ENCODE measurements at regions not wholly inside any gene's neighbourhood (a gene's known extent, or its start where the extent isn't known, plus 50 kb on each side); places are given as distances from the start of the nearest gene placed in this dataset.
"Not testable (repeated sequence)": the region's sequence is repeated elsewhere in the genome, so short reads cannot be mapped to it uniquely, and the experiment has no call there.

DNA sequence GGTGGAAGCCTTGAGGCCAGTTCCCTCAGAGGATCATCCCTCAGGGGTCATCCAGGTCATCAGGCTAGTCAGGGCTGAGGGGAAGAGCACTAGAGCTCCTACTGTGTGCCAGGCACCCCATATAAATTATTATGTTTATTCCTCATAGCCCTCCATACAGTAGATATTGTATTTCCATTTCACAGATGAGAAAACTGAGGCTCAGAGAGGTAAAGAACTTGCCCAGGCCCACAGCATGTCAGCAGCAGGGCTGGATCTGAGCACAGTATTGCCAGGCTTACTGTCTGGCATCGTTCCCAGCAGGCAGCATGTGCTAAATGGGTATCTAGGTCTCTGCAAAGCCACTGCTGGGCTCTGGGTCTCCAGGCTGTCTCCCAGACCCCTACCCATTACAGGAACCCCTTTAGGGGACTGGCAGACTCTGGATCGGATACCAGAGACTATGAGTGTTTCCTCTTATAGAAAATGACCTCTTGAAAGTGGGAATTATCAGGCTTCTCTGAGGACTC lies 153.3 kb downstream of the PTPRU start:
- peaks cover 0 to 14% (median 9%) of the 10 kb centered on the region in 3 donors for H3K27me3 ChIP-seq
- in situ Hi-C loops (cut with MboI; ENCODE audit: low sequenced_read_pairs in 4 of 4) (loop anchor here in 3 of 4 donors (5.0 to 10.0 kb wide), 2 partner anchors 1015 to 1018 kb away; no protein-coding TSS in a partner anchor), intact Hi-C loops (cut with DNase I; ENCODE audit: low total_unique reads) (no loop called here)
- no peaks in the 10 kb centered on the region for H3K9me3 ChIP-seq
- H3K4me3 ChIP-seq, result no peak overlapping the region
- H3K4me1 ChIP-seq, result no peaks in the 10 kb centered on the region
- ATAC-seq (no peak), DNase-seq (no peak)
- H3K36me3 ChIP-seq, result no peaks in the 10 kb centered on the region
- no peak overlapping the region for H3K27ac ChIP-seq
- TF ChIP-seq, protein P1, sequence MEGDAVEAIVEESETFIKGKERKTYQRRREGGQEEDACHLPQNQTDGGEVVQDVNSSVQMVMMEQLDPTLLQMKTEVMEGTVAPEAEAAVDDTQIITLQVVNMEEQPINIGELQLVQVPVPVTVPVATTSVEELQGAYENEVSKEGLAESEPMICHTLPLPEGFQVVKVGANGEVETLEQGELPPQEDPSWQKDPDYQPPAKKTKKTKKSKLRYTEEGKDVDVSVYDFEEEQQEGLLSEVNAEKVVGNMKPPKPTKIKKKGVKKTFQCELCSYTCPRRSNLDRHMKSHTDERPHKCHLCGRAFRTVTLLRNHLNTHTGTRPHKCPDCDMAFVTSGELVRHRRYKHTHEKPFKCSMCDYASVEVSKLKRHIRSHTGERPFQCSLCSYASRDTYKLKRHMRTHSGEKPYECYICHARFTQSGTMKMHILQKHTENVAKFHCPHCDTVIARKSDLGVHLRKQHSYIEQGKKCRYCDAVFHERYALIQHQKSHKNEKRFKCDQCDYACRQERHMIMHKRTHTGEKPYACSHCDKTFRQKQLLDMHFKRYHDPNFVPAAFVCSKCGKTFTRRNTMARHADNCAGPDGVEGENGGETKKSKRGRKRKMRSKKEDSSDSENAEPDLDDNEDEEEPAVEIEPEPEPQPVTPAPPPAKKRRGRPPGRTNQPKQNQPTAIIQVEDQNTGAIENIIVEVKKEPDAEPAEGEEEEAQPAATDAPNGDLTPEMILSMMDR (IDR thresholded peaks at IDR 0.05 in 4 of 5, conservative IDR thresholded peaks at IDR 0.05 in 1 of 5), result no peak
- no peak for TF ChIP-seq POLR2A (IDR thresholded peaks at IDR 0.05)

DNA sequence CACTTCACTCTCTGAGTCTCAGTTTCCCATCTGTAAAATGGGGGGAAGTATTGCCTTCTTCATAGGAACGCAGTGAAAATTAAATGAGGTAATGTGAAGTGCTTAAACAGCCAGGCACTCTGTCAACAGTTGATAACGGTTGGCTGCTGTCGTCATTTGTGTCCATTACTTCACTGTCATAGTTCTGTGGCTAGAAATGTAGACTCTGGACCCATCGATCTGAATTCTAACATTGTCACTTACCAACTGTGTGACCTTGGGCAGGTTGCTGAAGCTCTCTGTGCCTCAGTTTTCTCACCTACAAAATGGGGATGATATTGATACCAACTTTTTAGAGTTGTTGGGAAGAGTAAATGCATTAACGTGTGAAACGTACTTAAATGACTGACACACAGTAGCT lies 152.6 kb downstream of the PTPRU start:
- in situ Hi-C loops (cut with MboI; ENCODE audit: low sequenced_read_pairs in 4 of 4) (no loop called here), intact Hi-C loops (cut with DNase I; ENCODE audit: low total_unique reads) (no loop called here)
- Histone ChIP-seq H3K36me3 (no peaks in the 10 kb centered on the region), H3K4me3 (no peak overlapping the region), H3K4me1 (no peaks in the 10 kb centered on the region), H3K27ac (no peak overlapping the region), H3K9me3 (no peaks in the 10 kb centered on the region), H3K27me3 (peaks cover 0 to 22% (median 9%) of the 10 kb centered on the region in 3 donors)
- TF ChIP-seq POLR2A (IDR thresholded peaks at IDR 0.05), result no peak
- TF ChIP-seq, protein P1 (IDR thresholded peaks at IDR 0.05 in 4 of 5, conservative IDR thresholded peaks at IDR 0.05 in 1 of 5), result no peak
- DNase-seq (no peak), ATAC-seq (no peak)

DNA sequence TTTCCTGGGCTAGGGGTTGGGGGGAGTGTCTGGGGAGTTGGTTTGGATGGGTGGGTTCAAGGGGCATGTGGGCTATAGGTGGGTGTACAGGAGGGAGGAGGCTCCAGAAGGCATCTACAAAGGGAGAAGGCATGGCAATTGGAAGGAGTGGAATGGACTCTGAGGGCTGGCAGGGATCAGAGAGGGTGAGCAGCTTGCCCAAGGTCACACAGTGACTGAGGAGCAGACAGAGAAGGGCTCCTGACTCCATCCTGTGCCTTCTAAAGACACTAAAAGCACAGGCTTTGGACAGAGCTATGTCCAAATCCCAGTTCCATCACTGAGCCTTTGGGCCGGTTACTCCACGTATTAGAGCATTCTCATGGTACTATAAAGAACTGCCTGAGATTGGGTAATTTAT lies 151.8 kb downstream of the PTPRU start:
- in situ Hi-C loops (cut with MboI; ENCODE audit: low sequenced_read_pairs in 4 of 4), result no loop called here
- peaks cover 2 to 24% (median 11%) of the 10 kb centered on the region in 3 donors for H3K27me3 ChIP-seq

DNA sequence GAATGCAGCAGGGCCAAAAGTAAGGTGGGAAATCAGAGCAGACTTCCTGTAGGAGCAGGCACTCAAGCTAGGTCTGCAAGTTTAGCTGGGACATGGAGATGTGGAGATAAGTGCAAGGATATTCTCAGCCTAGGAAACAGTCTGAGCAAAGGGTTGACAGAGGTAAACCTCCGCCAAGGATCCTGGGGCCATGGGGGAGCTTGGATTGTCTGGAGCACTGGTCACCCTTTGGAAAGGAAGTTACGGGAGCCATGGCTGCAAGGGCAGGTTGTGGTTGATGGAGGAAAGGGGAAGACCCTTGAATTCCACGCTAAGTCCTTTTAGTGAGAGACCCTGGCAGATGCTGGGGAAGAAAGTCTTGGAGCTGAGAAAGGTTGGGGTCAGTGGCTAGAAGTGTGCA lies 150.9 kb downstream of the PTPRU start:
- ATAC-seq (no peak), DNase-seq (no peak)
- in situ Hi-C loops (cut with MboI; ENCODE audit: low sequenced_read_pairs in 4 of 4) (no loop called here), intact Hi-C loops (cut with DNase I; ENCODE audit: low total_unique reads) (no loop called here)
- H3K27me3 ChIP-seq, result peaks cover 3 to 29% (median 16%) of the 10 kb centered on the region in 3 donors
- no peaks in the 10 kb centered on the region for H3K36me3 ChIP-seq
- H3K4me3 ChIP-seq, result no peak overlapping the region
- no peak overlapping the region for H3K27ac ChIP-seq
- no peaks in the 10 kb centered on the region for H3K9me3 ChIP-seq
- no peaks in the 10 kb centered on the region for H3K4me1 ChIP-seq
- TF ChIP-seq, protein P1 (IDR thresholded peaks at IDR 0.05 in 4 of 5, conservative IDR thresholded peaks at IDR 0.05 in 1 of 5), result no peak
- no peak for TF ChIP-seq POLR2A (IDR thresholded peaks at IDR 0.05)

More for the DNA sequence above, 151.8 kb downstream of the PTPRU start:
- TF ChIP-seq, protein P1 (IDR thresholded peaks at IDR 0.05 in 4 of 5, conservative IDR thresholded peaks at IDR 0.05 in 1 of 5), result no peak
- TF ChIP-seq POLR2A (IDR thresholded peaks at IDR 0.05), result no peak
- Histone ChIP-seq H3K4me3 (no peak overlapping the region), H3K27ac (no peak overlapping the region), H3K36me3 (no peaks in the 10 kb centered on the region), H3K9me3 (no peaks in the 10 kb centered on the region), H3K4me1 (no peaks in the 10 kb centered on the region)
- intact Hi-C loops (cut with DNase I; ENCODE audit: low total_unique reads), result no loop called here
- DNase-seq, result no peak
- ATAC-seq, result no peak

DNA sequence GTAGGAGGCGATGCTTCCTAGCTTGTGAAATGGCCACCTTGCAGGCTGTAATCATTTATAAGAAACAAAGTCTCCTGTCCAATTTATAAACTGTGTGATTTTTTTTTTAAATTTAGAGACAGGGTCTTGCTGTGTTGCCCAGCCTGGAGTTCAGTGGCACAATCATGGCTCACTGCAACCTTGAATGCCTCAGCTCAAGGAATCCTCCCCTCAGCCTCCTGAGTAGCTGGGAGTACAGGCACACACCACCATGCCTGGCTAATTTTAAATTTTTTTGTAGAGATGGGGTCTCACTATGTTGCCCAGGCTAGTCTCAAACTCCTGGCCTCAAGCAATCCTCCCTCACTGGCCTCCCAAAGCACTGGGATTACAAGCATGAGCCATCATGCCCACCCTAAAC lies 150.1 kb downstream of the PTPRU start:
- ATAC-seq; DNase-seq; H3K4me3 ChIP-seq; in situ Hi-C loops (cut with MboI; ENCODE audit: low sequenced_read_pairs in 4 of 4); H3K36me3 ChIP-seq; H3K9me3 ChIP-seq; H3K4me1 ChIP-seq; H3K27ac ChIP-seq; intact Hi-C loops (cut with DNase I; ENCODE audit: low total_unique reads): not testable (repeated sequence)
- peaks cover 3 to 29% (median 16%) of the 10 kb centered on the region in 3 donors for H3K27me3 ChIP-seq

All from gastrocnemius medialis (tissue), 4 donors.